ENCODE measurements at regions not wholly inside any gene's neighbourhood (a gene's known extent, or its start where the extent isn't known, plus 50 kb on each side); places are given as distances from the start of the nearest gene placed in this dataset.

DNA sequence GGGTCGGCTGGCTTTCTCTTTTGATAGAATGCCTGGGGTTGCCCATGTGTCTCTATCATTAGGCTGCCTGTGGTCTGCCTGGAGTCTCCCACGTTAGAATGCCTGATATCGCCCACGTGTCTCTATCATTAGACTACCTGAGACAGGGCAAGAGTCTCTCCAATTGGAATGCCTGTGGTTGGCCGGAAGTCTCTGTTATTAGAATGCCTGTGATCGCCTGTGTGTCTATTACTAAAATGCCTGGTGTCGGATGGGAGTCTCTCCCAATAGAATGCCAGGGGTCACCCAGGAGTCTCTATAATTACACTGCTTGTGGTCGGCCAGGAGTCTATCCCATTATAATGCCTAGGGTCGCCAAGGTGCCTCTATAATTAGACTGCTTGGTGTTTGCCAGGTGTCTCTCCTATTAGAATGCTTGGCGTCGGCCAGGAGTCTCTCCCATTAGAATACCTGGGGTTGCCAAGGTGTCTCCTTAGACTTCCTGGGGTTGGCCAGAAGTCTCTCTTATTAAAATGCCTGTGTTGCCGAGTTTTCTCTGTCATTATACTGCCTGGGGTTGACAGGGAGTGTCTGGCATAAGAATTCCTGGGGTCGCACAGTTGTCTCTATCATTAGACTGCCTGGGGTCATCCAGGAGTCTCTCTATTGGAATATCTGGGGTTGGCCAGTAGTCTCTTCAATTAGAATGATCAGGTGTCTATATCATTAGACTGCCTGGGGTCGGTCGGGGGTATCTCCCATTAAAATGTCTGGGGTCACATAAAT lies 2272.8 kb downstream of the TP53TG3F start:
- no peak for DNase-seq (ENCODE audit: low spot score)

DNA sequence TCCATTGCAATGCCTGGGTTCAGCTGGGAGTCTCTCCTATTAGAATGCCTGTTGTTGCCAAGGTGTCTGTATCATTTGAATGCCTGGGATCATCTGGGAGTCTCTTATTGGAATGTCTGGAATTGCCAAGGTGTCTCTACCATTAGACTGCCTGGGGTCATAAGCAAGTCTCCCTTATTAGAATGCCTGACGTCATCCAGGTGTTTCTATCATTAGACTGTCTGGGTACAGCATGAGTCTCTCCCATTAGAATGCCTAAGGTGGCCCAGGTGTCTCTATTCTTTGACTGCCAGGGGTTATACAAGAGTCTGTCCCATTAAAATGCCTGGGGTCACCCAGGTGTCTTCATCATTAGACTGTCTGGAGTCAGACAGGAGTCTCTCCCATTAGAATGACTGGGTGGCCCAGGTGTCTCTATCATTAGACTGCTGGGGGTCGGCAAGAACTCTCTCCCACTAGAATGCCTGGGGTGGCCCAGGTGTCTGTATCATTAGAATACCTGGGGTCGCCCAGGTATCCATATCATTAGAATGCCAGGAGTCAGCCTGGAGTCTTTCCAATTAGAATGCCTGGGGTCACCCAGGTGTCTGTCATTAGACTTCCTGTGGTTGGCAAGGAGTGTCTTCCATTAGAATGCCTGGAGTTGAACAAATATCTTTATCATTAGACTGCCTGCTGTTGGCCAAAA lies 2274.0 kb downstream of the TP53TG3F start:
- DNase-seq (ENCODE audit: low spot score), result no peak

DNA sequence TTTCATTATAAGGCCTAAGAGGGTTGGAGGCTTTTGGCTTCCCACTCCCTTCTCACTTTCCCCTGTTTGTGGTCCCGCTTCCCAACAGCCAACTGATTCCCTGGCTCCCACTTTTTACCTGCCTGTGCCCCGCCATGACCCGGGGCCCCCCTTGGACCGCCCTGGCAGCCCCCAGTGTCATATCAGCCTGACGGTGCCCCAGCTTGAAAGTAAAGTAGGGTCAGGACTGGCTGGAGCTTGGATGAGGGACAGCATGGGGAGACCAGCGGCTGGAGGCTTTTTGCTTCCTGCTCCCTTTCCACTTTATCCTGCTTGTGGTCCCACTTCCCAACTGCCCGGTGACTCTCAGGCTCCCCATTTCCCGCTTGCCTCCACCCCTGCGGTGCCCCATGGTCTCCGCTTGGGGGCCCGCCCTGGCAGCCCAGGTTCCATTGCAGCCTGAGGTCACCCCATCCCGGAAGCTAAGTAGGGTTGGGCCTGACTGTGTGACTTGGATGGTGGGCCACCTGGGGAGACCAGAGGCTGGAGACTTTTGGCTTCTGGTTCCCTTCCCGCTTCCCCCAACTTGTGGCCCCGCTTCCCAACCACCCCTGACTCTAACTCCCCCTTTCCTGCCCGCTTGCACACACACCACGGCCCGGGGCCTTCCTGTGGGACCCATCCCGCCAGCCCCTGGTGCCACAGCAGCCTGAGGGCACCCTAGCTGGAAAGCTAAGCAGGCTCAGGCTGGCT lies 2274.7 kb downstream of the TP53TG3F start:
- no peak for DNase-seq (ENCODE audit: low spot score)

DNA sequence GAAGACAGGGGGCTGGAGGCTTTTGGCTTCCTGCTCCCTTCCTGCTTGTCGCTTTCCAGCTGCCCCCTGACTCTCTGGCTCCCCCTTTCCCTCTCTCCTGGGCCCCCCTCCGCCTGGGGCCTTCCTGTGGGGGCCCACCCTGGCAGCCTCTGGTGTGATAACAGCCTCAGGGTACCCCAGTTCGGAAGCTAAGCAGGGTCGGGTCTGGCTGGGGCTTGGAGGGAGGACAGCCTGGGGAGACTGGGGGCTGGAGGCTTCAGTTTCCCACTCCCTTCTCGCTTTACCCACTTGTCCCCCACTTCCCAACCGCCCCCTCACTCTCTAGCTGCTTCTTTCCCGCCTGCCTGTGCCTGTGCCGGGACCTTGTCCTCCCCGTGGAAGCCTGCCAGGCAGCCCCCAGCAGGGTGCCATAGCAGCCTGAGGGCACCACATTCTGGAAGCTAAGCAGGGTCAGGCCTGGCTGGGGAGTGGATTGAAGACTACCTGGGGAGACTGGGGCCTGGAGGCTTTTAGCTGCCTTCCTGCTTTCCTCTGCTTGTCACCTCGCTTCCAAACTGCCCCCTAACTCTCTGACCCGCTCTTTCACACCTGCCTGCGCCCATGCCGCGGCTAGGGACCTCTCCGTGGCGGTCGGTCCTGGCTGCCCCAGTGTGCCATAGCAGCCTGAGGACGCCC lies 2275.5 kb downstream of the TP53TG3F start:
- DNase-seq (ENCODE audit: low spot score), result no peak

GRCh38 chr16:35735403-35736251 lies 2276.2 kb downstream of the TP53TG3F start:
- DNase-seq (ENCODE audit: low spot score), result no peak

DNA sequence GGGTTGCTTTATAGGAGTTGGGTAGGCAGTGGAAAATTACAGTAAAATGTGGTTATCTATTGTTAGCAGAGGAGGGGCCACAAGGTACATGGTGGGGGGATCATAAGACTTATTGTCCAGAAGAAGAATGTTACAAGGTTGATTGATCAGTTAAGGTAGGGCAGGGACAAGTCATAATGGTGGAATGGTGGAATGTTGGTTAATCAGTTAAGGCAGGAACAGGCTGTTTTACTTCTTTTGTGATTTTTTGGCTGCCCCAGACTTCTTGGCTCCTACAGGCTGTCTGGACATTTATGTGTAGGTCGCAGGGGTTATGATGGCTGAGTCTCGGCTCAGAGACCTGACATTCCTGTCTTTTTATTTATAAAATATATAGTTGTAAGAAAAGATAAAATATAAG lies 2277.1 kb downstream of the TP53TG3F start:
- DNase-seq (ENCODE audit: low spot score), result no peak

DNA sequence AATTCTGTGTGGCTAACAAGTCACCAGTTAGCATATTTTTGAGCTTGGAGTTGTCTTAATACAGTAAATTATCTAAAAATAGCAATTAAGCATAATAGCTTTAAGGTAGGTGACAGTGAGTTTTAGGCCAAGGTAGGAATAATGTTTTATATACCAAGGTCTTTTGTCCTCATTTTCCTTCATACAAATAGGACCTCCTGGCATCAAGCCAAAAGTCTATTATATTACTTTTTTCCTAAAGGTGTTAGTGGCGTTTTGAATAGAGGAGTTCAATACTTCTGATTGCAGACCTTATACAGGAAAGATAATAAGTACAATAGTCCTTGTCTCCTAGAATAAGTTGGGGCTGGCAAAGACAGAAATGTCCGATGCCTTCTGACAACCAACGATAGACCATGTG lies 2277.7 kb downstream of the TP53TG3F start:
- DNase-seq (ENCODE audit: low spot score), result no peak

- DNase-seq (ENCODE audit: low spot score), result no peak
Observed at GRCh38 chr16:35741546-35741945, 2282.1 kb downstream of the TP53TG3F start.

DNA sequence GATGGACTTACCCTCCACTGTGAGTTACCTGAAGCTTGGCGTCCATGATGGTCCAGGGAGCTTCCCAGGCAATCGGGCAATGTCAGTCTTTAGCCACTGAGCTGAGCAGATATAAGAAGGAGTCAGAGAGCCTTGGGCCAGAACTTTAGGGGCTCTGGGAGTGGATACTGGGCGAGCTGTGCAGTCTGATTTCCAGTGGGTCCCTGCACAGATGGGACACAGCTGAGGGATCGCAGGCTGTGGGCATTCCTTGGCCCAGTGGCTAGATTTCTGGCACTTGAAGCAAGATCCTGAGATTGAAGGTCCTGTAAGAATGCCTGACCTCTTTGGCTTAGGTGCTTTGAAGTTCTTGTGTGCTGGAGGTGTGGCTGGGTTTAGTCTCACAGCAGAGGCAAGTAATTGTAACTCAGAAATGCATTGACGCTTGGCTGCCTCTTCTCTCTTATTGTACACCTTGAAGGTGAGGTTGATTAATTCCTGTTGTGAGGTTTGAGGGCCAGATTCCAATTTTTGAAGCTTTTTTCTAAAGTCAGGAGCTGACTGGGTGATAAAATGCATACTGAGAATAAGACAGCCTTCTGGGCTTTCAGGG lies 2283.8 kb downstream of the TP53TG3F start:
- no peak for DNase-seq (ENCODE audit: low spot score)

- no peak for DNase-seq (ENCODE audit: low spot score)
Observed at GRCh38 chr16:35744084-35744483, 2284.7 kb downstream of the TP53TG3F start.

DNA sequence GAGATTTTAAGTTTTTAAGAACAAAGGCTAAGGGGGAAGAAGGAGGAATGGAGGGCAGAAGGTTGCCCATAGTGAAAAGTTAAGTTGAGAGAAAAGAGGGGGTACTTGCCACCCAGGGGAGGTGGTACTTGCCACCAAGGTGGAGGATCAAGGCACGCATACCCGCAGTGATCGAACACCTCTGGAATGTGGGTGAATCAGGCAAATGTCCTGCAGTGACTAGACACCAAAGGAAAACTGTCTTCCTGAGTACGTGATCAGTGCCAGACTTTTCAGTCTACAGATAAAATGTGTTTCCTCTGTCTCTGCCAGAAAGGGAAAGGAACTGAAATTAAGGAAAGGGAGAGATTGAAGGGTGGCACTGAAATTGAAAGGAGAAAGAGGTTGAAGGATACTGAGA lies 2285.3 kb downstream of the TP53TG3F start:
- DNase-seq (ENCODE audit: low spot score), result no peak

DNA sequence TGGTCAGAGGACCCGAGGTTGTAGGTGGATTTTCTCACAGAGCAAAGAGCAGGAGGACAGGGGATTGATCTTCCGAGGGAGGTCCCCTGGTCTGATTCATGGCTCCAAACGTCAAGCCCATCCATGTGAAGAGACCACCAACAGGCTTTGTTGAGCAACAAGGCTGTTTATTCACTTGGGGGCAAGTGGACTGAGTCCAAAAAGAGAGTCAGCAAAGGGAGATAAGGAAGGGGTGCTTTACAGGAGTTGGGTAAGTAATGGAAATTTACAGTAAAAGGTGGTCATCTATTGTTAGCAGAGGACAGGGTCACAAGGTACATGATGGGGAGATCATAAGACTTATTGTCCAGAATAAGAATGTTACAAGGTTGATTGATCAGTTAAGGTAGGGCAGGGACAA lies 2285.8 kb downstream of the TP53TG3F start:
- no peak for DNase-seq (ENCODE audit: low spot score)

DNA sequence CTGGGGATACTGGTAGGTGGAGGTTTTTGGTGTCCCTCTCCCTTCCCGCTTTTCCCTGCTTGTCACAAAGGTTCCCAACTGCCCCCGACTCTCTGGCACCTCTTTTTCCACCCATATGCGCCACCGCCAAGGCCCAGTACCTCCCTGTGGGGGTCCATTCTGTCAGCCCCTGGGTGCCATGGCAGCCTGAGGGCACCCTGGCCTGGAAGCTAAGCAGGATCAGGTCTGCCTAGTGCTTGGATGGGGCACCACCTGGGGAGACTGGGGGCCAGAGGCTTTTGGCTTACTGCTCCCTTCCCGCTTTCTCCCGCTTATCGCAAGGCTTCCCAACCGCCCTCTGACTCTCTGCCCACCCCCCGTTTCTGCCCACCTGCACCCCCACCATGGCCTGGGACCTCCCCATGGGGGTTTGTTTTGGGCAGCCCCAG lies 2286.4 kb downstream of the TP53TG3F start:
- DNase-seq (ENCODE audit: low spot score), result no peak

GRCh38 chr16:35746281-35746962 lies 2287.0 kb downstream of the TP53TG3F start:
- no peak for DNase-seq (ENCODE audit: low spot score)

GRCh38 chr16:35746963-35747657 lies 2287.7 kb downstream of the TP53TG3F start:
- no peak for DNase-seq (ENCODE audit: low spot score)

- DNase-seq (ENCODE audit: low spot score), result no peak
Observed at GRCh38 chr16:35747658-35748455, 2288.4 kb downstream of the TP53TG3F start.

- DNase-seq (ENCODE audit: low spot score), result no peak
Observed at GRCh38 chr16:35748621-35749252, 2289.3 kb downstream of the TP53TG3F start.
